A673 (cell line): ENCODE measurements at regions not wholly inside any gene's neighbourhood (a gene's known extent, or its start where the extent isn't known, plus 50 kb on each side); places are given as distances from the start of the nearest gene placed in this dataset.

Source experiments
- BruUV-seq: library from RNA; stranded (reverse); fragments of 400-500 nt; replicated peaks from 2 replicates; lab custom pipeline; 2021; lab: Mats Ljungman, UMichigan
- CTCF ChIA-PET: fragments of 300-600 bp; sonication (Branson Sonifier 250); formaldehyde crosslinking; loops from one replicate; lab custom pipeline; 2022; ENCODE audit warnings: antibody characterized with exemption; lab: Charles Lee
- POLR2A ChIA-PET: fragments of 300-600 bp; sonication (Branson Sonifier 250); formaldehyde crosslinking; loops from one replicate; lab custom pipeline; 2022; ENCODE audit warnings: antibody characterized with exemption; ENCODE audit not compliant: low non-redundant PET; lab: Charles Lee
- DNase-seq: peaks from one replicate; pipeline ENCODE4 v3.0.0-alpha.2; 2015; ENCODE audit warnings: low spot score
- H3K27ac ChIP-seq: fragments of 200-600 bp; sonication (generic); 2 replicates; pipeline ENCODE4 v1.5.1; 2016; ENCODE audit warnings: mixed run types, low read depth, mild to moderate bottlenecking, mixed read lengths, antibody characterized with exemption, low read length; ENCODE audit not compliant: poor library complexity, severe bottlenecking
- H3K27me3 ChIP-seq: fragments of 200-600 bp; sonication (generic); replicated peaks from 2 replicates; pipeline ENCODE4 v1.6.1; 2017; ENCODE audit warnings: mixed run types, low read depth, mild to moderate bottlenecking, mixed read lengths, antibody characterized with exemption, low read length; ENCODE audit not compliant: insufficient read depth, poor library complexity
- H3K36me3 ChIP-seq: fragments of 200-600 bp; sonication (generic); 2 replicates; pipeline ENCODE4 v1.6.1; 2016; ENCODE audit warnings: mixed run types, mild to moderate bottlenecking, mixed read lengths, antibody characterized with exemption, low read length; ENCODE audit not compliant: insufficient read depth, poor library complexity, severe bottlenecking
- H3K4me1 ChIP-seq: fragments of 200-600 bp; sonication (generic); 2 replicates; pipeline ENCODE4 v1.6.1; 2017; ENCODE audit warnings: mixed run types, mild to moderate bottlenecking, mixed read lengths, antibody characterized with exemption, low read length; ENCODE audit not compliant: insufficient read depth, poor library complexity, severe bottlenecking
- H3K4me3 ChIP-seq: fragments of 200-600 bp; sonication (generic); 2 replicates; pipeline ENCODE4 v1.5.1; 2016; ENCODE audit warnings: low read depth, mixed run types, mild to moderate bottlenecking, mixed read lengths, low read length; ENCODE audit not compliant: poor library complexity, severe bottlenecking
- H3K9me3 ChIP-seq: fragments of 200-600 bp; sonication (generic); 2 replicates; pipeline ENCODE4 v1.6.1; 2016; ENCODE audit warnings: mixed run types, low read depth, mild to moderate bottlenecking, mixed read lengths, antibody characterized with exemption, low read length; ENCODE audit not compliant: poor library complexity, severe bottlenecking
- CTCF ChIP-seq: fragments of 300-800, 200-600 bp; sonication (generic); conservative IDR thresholded peaks from 2 replicates; pipeline ENCODE4 v1.5.1; 2017; ENCODE audit warnings: low read depth, mild to moderate bottlenecking, antibody characterized with exemption, low read length, moderate library complexity, mixed read lengths
- EZH2 ChIP-seq: fragments of 200-600 bp; sonication (generic); IDR thresholded peaks from 2 replicates; pipeline ENCODE4 v1.6.1; 2017; ENCODE audit warnings: borderline replicate concordance, low read depth, mild to moderate bottlenecking, mixed read lengths, antibody characterized with exemption, low read length; ENCODE audit not compliant: poor library complexity, severe bottlenecking
- intact Hi-C: fragments of 100-400 bp; cut with micrococcal nuclease; formaldehyde crosslinking; loops from one replicate; pipeline ENCODE4 v1.10.0; 2022; ENCODE audit not compliant: unreplicated experiment

GRCh38 chr3:179510496-179510895, 52.2 kb upstream of the ACTL6A start:
- Histone ChIP-seq H3K27me3 (no peaks in the 10 kb centered on the region), H3K4me1 (peaks cover 26% of the 10 kb centered on the region), H3K9me3 (no peaks in the 10 kb centered on the region), H3K4me3 (no peak overlapping the region), H3K27ac (peak overlapping the region; percentile 1), H3K36me3 (no peaks in the 10 kb centered on the region)
- CTCF ChIA-PET: no interaction called here
- POLR2A ChIA-PET: no interaction called here
- intact Hi-C loops: no loop called here
- no peak for DNase-seq
- no TSS peak for BruUV-seq
- TF ChIP-seq EZH2: no peak
- TF ChIP-seq CTCF: no peak

GRCh38 chr3:179512378-179512777, 50.3 kb upstream of the ACTL6A start:
- Histone ChIP-seq H3K4me3 (no peak overlapping the region), H3K27ac (no peak overlapping the region), H3K9me3 (no peaks in the 10 kb centered on the region), H3K27me3 (no peaks in the 10 kb centered on the region), H3K36me3 (no peaks in the 10 kb centered on the region), H3K4me1 (peaks cover 21% of the 10 kb centered on the region)
- no TSS peak for BruUV-seq
- POLR2A ChIA-PET: no interaction called here
- no peak for DNase-seq
- intact Hi-C loops: no loop called here
- TF ChIP-seq CTCF (no peak), EZH2 (no peak)
- CTCF ChIA-PET: no interaction called here
